CD14-positive monocyte (primary cell): ENCODE measurements at regions not wholly inside any gene's neighbourhood (a gene's known extent, or its start where the extent isn't known, plus 50 kb on each side); places are given as distances from the start of the nearest gene placed in this dataset.

ENCODE experiments used
- DNase-seq, 3 donors: peaks; one replicate each; pipeline ENCODE4 v3.0.0-alpha.2; 2011 to 2022
- H2AFZ ChIP-seq: 2 replicates; pipeline ENCODE4 v1.6.0; 2012; ENCODE audit warnings: mild to moderate bottlenecking, low read depth, low read length, inconsistent platforms; ENCODE audit not compliant: insufficient read depth, poor library complexity, severe bottlenecking
- H3K27ac ChIP-seq, 2 donors: 1 replicate in 1 of 2; 2 replicates in 1 of 2; pipeline ENCODE4 v1.5.1; 2012 to 2013; ENCODE audit warnings: low read length in 2 of 2, control low read depth in 1 of 2, inconsistent platforms in 1 of 2, low read depth in 1 of 2, mild to moderate bottlenecking in 1 of 2
- H3K27me3 ChIP-seq, 2 donors: one replicate each; pipeline versions ENCODE4 v1.6.0 to v1.6.1; 2011 to 2013; ENCODE audit warnings: low read length in 2 of 2; ENCODE audit not compliant: control insufficient read depth in 2 of 2, insufficient read depth in 2 of 2
- H3K36me3 ChIP-seq, 2 donors: replicated peaks in 1 of 2; 1 replicate in 1 of 2; 2 replicates in 1 of 2; pipeline versions ENCODE4 v1.5.1 to v1.6.1; 2012 to 2013; ENCODE audit warnings: low read length in 2 of 2, control low read depth in 1 of 2, inconsistent platforms in 1 of 2, mild to moderate bottlenecking in 1 of 2; ENCODE audit not compliant: insufficient read depth in 2 of 2, control insufficient read depth in 1 of 2
- H3K4me1 ChIP-seq, 2 donors: 1 replicate in 1 of 2; 2 replicates in 1 of 2; pipeline versions ENCODE4 v1.5.1 to v1.6.1; 2012 to 2013; ENCODE audit warnings: low read length in 2 of 2, control low read depth in 1 of 2, inconsistent platforms in 1 of 2, mild to moderate bottlenecking in 1 of 2, moderate library complexity in 1 of 2; ENCODE audit not compliant: insufficient read depth in 2 of 2, control insufficient read depth in 1 of 2
- H3K4me2 ChIP-seq: replicated peaks from 2 replicates; pipeline ENCODE3; 2012; ENCODE audit warnings: low read length, moderate library complexity, mild to moderate bottlenecking; ENCODE audit not compliant: poor library complexity, severe bottlenecking; ENCODE audit errors: extremely low read depth
- H3K4me3 ChIP-seq, 3 experiments: fragments of 200-600 bp in 1 of 3; sonication (generic) in 1 of 3; replicated peaks in 1 of 3; 1 replicate in 2 of 3; 2 replicates in 1 of 3; pipeline ENCODE4 v1.5.1; 2011 to 2013; ENCODE audit warnings: low read length in 3 of 3, mild to moderate bottlenecking in 3 of 3, control low read depth in 2 of 3, low read depth in 2 of 3, inconsistent platforms in 1 of 3, moderate library complexity in 1 of 3
- H3K79me2 ChIP-seq: 2 replicates; pipeline ENCODE4 v1.6.0; 2012; ENCODE audit warnings: mild to moderate bottlenecking, control low read depth, inconsistent platforms, low read length, moderate library complexity; ENCODE audit not compliant: insufficient read depth
- H3K9ac ChIP-seq: 2 replicates; pipeline ENCODE4 v1.6.0; 2017; ENCODE audit warnings: low read length, mild to moderate bottlenecking; ENCODE audit not compliant: insufficient read depth, poor library complexity, severe bottlenecking
- H3K9me3 ChIP-seq, 2 donors: replicated peaks in 1 of 2; 1 replicate in 1 of 2; 2 replicates in 1 of 2; pipeline versions ENCODE4 v1.5.1 to v1.6.1; 2012 to 2013; ENCODE audit warnings: low read length in 2 of 2, control low read depth in 1 of 2; ENCODE audit not compliant: control insufficient read depth in 1 of 2, insufficient read depth in 1 of 2
- H4K20me1 ChIP-seq: 2 replicates; pipeline ENCODE4 v1.6.0; 2012; ENCODE audit warnings: mild to moderate bottlenecking, low read length, control low read depth, moderate library complexity; ENCODE audit not compliant: insufficient read depth
- H3K27ac Mint-ChIP-seq, 7 donors: one replicate each; pipeline ENCODE4 v1.8.0; 2020; ENCODE audit warnings: mild to moderate bottlenecking in 7 of 7, mixed read lengths in 7 of 7, moderate library complexity in 6 of 7, inconsistent platforms in 2 of 7
- H3K27me3 Mint-ChIP-seq, 3 donors: one replicate each; pipeline ENCODE4 v1.8.0; 2021 to 2022; ENCODE audit warnings: low read depth in 3 of 3, mild to moderate bottlenecking in 3 of 3, mixed read lengths in 3 of 3, moderate library complexity in 3 of 3, inconsistent platforms in 1 of 3
- H3K36me3 Mint-ChIP-seq, 2 donors: one replicate each; pipeline ENCODE4 v1.8.0; 2020; ENCODE audit warnings: mixed read lengths in 2 of 2, inconsistent platforms in 1 of 2, mild to moderate bottlenecking in 1 of 2
- H3K4me1 Mint-ChIP-seq: one replicate; pipeline ENCODE4 v1.8.0; 2020; ENCODE audit warnings: mild to moderate bottlenecking, mixed read lengths
- H3K4me3 Mint-ChIP-seq, 2 donors: one replicate each; pipeline ENCODE4 v1.8.0; 2020; ENCODE audit warnings: mild to moderate bottlenecking in 2 of 2, mixed read lengths in 2 of 2, moderate library complexity in 1 of 2
- H3K9me3 Mint-ChIP-seq, 7 donors: one replicate each; pipeline ENCODE4 v1.8.0; 2020 to 2022; ENCODE audit warnings: mixed read lengths in 7 of 7, mild to moderate bottlenecking in 6 of 7, moderate library complexity in 6 of 7, inconsistent platforms in 2 of 7
- CTCF ChIP-seq: fragments of 200-600 bp; IDR thresholded peaks from one replicate; pipeline ENCODE4 v1.8.0; 2022; ENCODE audit warnings: antibody characterized with exemption, mild to moderate bottlenecking
- WGBS: methylation state at CpG from one replicate; pipeline ENCODE4 v1.1.5; 2013; ENCODE audit warnings: missing lambda C conversion rate; ENCODE audit not compliant: insufficient coverage; 5-methylcytosine and 5-hydroxymethylcytosine counted together
- intact Hi-C, 2 donors: fragments of 100-400 bp; cut with micrococcal nuclease; formaldehyde crosslinking; loops; one replicate each; pipeline versions ENCODE4 v1.15.0 to v1.15.1; 2023

- TF ChIP-seq CTCF, result no peak
- Histone ChIP-seq H3K4me3 (no peak overlapping the region), H3K4me2 (no peak overlapping the region), H3K79me2 (no peaks in the 10 kb centered on the region), H3K9me3 (peaks cover 4 to 16% of the 10 kb centered on the region in 2 donors), H3K9ac (no peak overlapping the region), H3K36me3 (no peaks in the 10 kb centered on the region), H3K4me1 (no peaks in the 10 kb centered on the region), H2AFZ (no peak overlapping the region), H3K27me3 (no peaks in the 10 kb centered on the region), H3K27ac (no peak overlapping the region), H4K20me1 (no peaks in the 10 kb centered on the region)
- Mint-ChIP-seq H3K9me3 (peaks cover 0 to 10% (median 4%) of the 10 kb centered on the region in 7 donors), H3K4me1 (no peaks in the 10 kb centered on the region), H3K27ac (peak overlapping the region in 1 of 7 donors; percentile 35), H3K27me3 (no peaks in the 10 kb centered on the region), H3K4me3 (no peak overlapping the region), H3K36me3 (no peaks in the 10 kb centered on the region)
- intact Hi-C loops, result no loop called here
- no peak for DNase-seq
- WGBS, result 95% methylated on average over 3 of the region's 3 CpGs
Observed at GRCh38 chr10:10093021-10093420, 924.7 kb upstream of the CELF2 start.

GRCh38 chr10:10094691-10095090, 923.0 kb upstream of the CELF2 start:
- Histone ChIP-seq H3K4me2 (no peak overlapping the region), H3K36me3 (no peaks in the 10 kb centered on the region), H2AFZ (no peak overlapping the region), H3K9me3 (peaks cover 0 to 3% of the 10 kb centered on the region in 2 donors), H3K27me3 (no peaks in the 10 kb centered on the region), H3K79me2 (no peaks in the 10 kb centered on the region), H3K4me1 (no peaks in the 10 kb centered on the region), H3K4me3 (no peak overlapping the region), H3K27ac (no peak overlapping the region), H3K9ac (no peak overlapping the region), H4K20me1 (no peaks in the 10 kb centered on the region)
- H3K27ac Mint-ChIP-seq, result no peak overlapping the region
- no CpG with 5 or more reads among the region's 5 CpGs for WGBS
- peaks cover 0 to 6% (median 4%) of the 10 kb centered on the region in 7 donors for H3K9me3 Mint-ChIP-seq
- H3K4me3 Mint-ChIP-seq, result no peak overlapping the region
- intact Hi-C loops, result no loop called here
- no peak for TF ChIP-seq CTCF
- H3K4me1 Mint-ChIP-seq, result no peaks in the 10 kb centered on the region
- H3K36me3 Mint-ChIP-seq, result no peaks in the 10 kb centered on the region
- DNase-seq, result no peak
- no peaks in the 10 kb centered on the region for H3K27me3 Mint-ChIP-seq
